AG09309 (cell line): ENCODE measurements at regions not wholly inside any gene's neighbourhood (a gene's known extent, or its start where the extent isn't known, plus 50 kb on each side); places are given as distances from the start of the nearest gene placed in this dataset.
A peak's percentile ranks its signal among the peaks of the same experiment; 100 is the strongest.

Source experiments
- DNase-seq: peaks from one replicate; pipeline ENCODE4 v3.0.0-alpha.2; 2010; ENCODE audit warnings: low read depth
- H3K4me3 ChIP-seq: 2 replicates; pipeline ENCODE4 v1.5.1; 2011; ENCODE audit warnings: mild to moderate bottlenecking, low read depth, low read length, moderate library complexity; ENCODE audit not compliant: control insufficient read depth
- CTCF ChIP-seq: IDR thresholded peaks from 2 replicates; pipeline ENCODE4 v1.5.1; 2011; ENCODE audit warnings: mild to moderate bottlenecking, low read depth, low read length, inconsistent platforms; ENCODE audit not compliant: insufficient read depth, control insufficient read depth; ENCODE audit errors: missing control alignments

GRCh38 chr6:21953831-21954801, 342.7 kb downstream of the PRL start:
- no peak for TF ChIP-seq CTCF
- no peak overlapping the region for H3K4me3 ChIP-seq
- peak; percentile 45 for DNase-seq

GRCh38 chr6:21955053-21955595, 341.7 kb downstream of the PRL start:
- no peak overlapping the region for H3K4me3 ChIP-seq
- no peak for DNase-seq
- no peak for TF ChIP-seq CTCF

- no peak for DNase-seq
- no peak for TF ChIP-seq CTCF
- H3K4me3 ChIP-seq, result no peak overlapping the region
These were observed 340.9 kb downstream of the PRL start for GRCh38 chr6:21955951-21956350.

- no peak for DNase-seq
- no peak for TF ChIP-seq CTCF
- H3K4me3 ChIP-seq, result no peak overlapping the region
These were observed 338.4 kb downstream of the PRL start for GRCh38 chr6:21958428-21958827.

GRCh38 chr6:21961226-21961625, 335.6 kb downstream of the PRL start:
- no peak for DNase-seq
- no peak for TF ChIP-seq CTCF
- H3K4me3 ChIP-seq, result no peak overlapping the region

- no peak for DNase-seq
- TF ChIP-seq CTCF, result no peak
- H3K4me3 ChIP-seq, result no peak overlapping the region
These were observed 331.8 kb downstream of the PRL start for GRCh38 chr6:21965016-21965415.
